ENCODE measurements at regions not wholly inside any gene's neighbourhood (a gene's known extent, or its start where the extent isn't known, plus 50 kb on each side); places are given as distances from the start of the nearest gene placed in this dataset.

GRCh38 chr11:116576526-116576925 lies 196.3 kb downstream of the BUD13 start:
- H3K4me3 ChIP-seq (ENCODE audit: control insufficient read depth, low read depth, low read length), result no peak overlapping the region
- DNase-seq (ENCODE audit: low read depth), result peak; percentile 33
- no peak for TF ChIP-seq CTCF (conservative IDR thresholded peaks at IDR 0.05; ENCODE audit: control insufficient read depth, insufficient read depth, low read depth, low read length)

- DNase-seq (ENCODE audit: low read depth), result no peak
- H3K4me3 ChIP-seq (ENCODE audit: control insufficient read depth, low read depth, low read length), result no peak overlapping the region
- TF ChIP-seq CTCF (conservative IDR thresholded peaks at IDR 0.05; ENCODE audit: control insufficient read depth, insufficient read depth, low read depth, low read length), result no peak
Observed at GRCh38 chr11:116567721-116568242, 205.0 kb downstream of the BUD13 start.

- no peak for DNase-seq (ENCODE audit: low read depth)
- H3K4me3 ChIP-seq (ENCODE audit: control insufficient read depth, low read depth, low read length), result no peak overlapping the region
- TF ChIP-seq CTCF (conservative IDR thresholded peaks at IDR 0.05; ENCODE audit: control insufficient read depth, insufficient read depth, low read depth, low read length), result no peak
Observed at GRCh38 chr11:116563712-116564047, 209.1 kb downstream of the BUD13 start.

GRCh38 chr11:116563028-116563711 lies 209.6 kb downstream of the BUD13 start:
- no peak overlapping the region for H3K4me3 ChIP-seq (ENCODE audit: control insufficient read depth, low read depth, low read length)
- peak; percentile 12 for DNase-seq (ENCODE audit: low read depth)
- no peak for TF ChIP-seq CTCF (conservative IDR thresholded peaks at IDR 0.05; ENCODE audit: control insufficient read depth, insufficient read depth, low read depth, low read length)

GRCh38 chr11:116560589-116560988 lies 212.2 kb downstream of the BUD13 start:
- TF ChIP-seq CTCF (conservative IDR thresholded peaks at IDR 0.05; ENCODE audit: control insufficient read depth, insufficient read depth, low read depth, low read length), result no peak
- DNase-seq (ENCODE audit: low read depth), result no peak
- no peak overlapping the region for H3K4me3 ChIP-seq (ENCODE audit: control insufficient read depth, low read depth, low read length)

GRCh38 chr11:116558504-116559211 lies 214.1 kb downstream of the BUD13 start:
- TF ChIP-seq CTCF (conservative IDR thresholded peaks at IDR 0.05; ENCODE audit: control insufficient read depth, insufficient read depth, low read depth, low read length), result no peak
- DNase-seq (ENCODE audit: low read depth), result peak; percentile 32
- H3K4me3 ChIP-seq (ENCODE audit: control insufficient read depth, low read depth, low read length), result no peak overlapping the region

Measured in fibroblast of mammary gland (primary cell).